ENCODE measurements at regions not wholly inside any gene's neighbourhood (a gene's known extent, or its start where the extent isn't known, plus 50 kb on each side); places are given as distances from the start of the nearest gene placed in this dataset.

DNA sequence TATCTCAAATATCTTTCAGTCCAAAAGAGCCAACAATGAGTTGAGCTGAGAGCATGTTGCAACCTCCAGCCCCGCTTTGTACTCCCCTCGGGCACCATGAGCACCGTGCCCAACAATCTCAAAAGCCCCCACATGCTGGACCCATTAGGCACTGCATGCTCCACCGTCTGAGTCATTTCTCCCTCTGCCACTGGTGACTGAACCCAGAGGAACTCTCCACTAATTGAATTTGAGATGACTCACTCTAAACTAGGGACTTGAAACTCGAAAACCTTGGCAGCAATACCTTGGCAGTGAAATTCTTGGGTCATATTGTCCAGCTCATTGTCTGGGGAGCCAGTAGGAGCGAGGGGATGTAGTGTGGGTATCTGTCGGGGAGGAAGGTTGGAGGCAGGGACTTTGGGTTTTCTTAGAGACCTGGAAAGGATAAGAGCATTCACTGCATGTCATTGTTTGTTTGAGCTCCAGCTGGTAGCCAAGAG lies 49.9 kb upstream of the SLIT3 start:
- DNase-seq: peak; percentile 98 to 100
